Mesothelial cell of epicardium (in vitro differentiated cells): ENCODE measurements at regions not wholly inside any gene's neighbourhood (a gene's known extent, or its start where the extent isn't known, plus 50 kb on each side); places are given as distances from the start of the nearest gene placed in this dataset.

Source experiments
- DNase-seq, 2 experiments: peaks; one replicate each; pipeline ENCODE4 v3.0.0; 2021; ENCODE audit warnings: low spot score in 2 of 2; ENCODE audit not compliant: unreplicated experiment in 2 of 2
- H3K27ac Mint-ChIP-seq: 2 replicates; pipeline ENCODE4 v1.8.0; 2021; ENCODE audit warnings: mixed read lengths
- H3K27me3 Mint-ChIP-seq: 2 replicates; pipeline ENCODE4 v1.8.0; 2021; ENCODE audit warnings: low read depth, mixed read lengths
- H3K36me3 Mint-ChIP-seq: 2 replicates; pipeline ENCODE4 v1.8.0; 2021; ENCODE audit warnings: mixed read lengths
- H3K4me1 Mint-ChIP-seq: 2 replicates; pipeline ENCODE4 v1.8.0; 2021; ENCODE audit warnings: mixed read lengths
- H3K4me3 Mint-ChIP-seq: 2 replicates; pipeline ENCODE4 v1.8.0; 2021; ENCODE audit warnings: mild to moderate bottlenecking, moderate library complexity, mixed read lengths
- H3K9me3 Mint-ChIP-seq: 2 replicates; pipeline ENCODE4 v1.8.0; 2021; ENCODE audit warnings: mixed read lengths
- TF ChIP-seq, protein P1 (sequence below): fragments of 200-600 bp; sonication (generic); IDR thresholded peaks from one replicate; pipeline ENCODE4 v1.5.0; 2021; ENCODE audit warnings: antibody characterized with exemption; ENCODE audit not compliant: unreplicated experiment

DNA sequence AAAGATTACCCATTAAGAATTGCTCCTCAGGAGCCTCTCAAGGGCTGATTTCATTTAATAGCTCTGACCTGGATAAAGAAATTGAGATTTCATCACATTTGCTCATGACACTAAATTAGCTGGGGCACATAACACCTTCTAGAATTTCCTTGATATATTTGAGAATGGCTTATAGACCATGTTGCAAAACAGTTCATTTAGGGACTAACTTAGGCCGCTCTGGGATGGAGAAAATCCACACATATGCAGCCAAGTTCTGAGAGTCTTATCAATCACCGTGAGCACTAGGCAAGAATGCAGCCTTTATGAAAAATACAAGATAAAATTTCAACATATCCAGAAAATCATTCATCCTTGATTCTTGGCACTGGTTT, 91.0 kb upstream of the MCHR2 start:
- DNase-seq, result no peak
- H3K4me1 Mint-ChIP-seq, result peaks cover 22% of the 10 kb centered on the region
- peaks cover 5% of the 10 kb centered on the region for H3K9me3 Mint-ChIP-seq
- peak overlapping the region; percentile 49 for H3K27ac Mint-ChIP-seq
- TF ChIP-seq, protein P1, sequence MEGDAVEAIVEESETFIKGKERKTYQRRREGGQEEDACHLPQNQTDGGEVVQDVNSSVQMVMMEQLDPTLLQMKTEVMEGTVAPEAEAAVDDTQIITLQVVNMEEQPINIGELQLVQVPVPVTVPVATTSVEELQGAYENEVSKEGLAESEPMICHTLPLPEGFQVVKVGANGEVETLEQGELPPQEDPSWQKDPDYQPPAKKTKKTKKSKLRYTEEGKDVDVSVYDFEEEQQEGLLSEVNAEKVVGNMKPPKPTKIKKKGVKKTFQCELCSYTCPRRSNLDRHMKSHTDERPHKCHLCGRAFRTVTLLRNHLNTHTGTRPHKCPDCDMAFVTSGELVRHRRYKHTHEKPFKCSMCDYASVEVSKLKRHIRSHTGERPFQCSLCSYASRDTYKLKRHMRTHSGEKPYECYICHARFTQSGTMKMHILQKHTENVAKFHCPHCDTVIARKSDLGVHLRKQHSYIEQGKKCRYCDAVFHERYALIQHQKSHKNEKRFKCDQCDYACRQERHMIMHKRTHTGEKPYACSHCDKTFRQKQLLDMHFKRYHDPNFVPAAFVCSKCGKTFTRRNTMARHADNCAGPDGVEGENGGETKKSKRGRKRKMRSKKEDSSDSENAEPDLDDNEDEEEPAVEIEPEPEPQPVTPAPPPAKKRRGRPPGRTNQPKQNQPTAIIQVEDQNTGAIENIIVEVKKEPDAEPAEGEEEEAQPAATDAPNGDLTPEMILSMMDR, result no peak
- H3K36me3 Mint-ChIP-seq, result no peaks in the 10 kb centered on the region
- H3K4me3 Mint-ChIP-seq, result no peak overlapping the region
- H3K27me3 Mint-ChIP-seq, result no peaks in the 10 kb centered on the region

GRCh38 chr6:100084316-100084990, 90.4 kb upstream of the MCHR2 start:
- no peaks in the 10 kb centered on the region for H3K36me3 Mint-ChIP-seq
- DNase-seq, result no peak

GRCh38 chr6:100078509-100078908, 84.5 kb upstream of the MCHR2 start:
- TF ChIP-seq, protein P1, result no peak
- Mint-ChIP-seq H3K9me3 (no peaks in the 10 kb centered on the region), H3K27me3 (peaks cover 29% of the 10 kb centered on the region), H3K4me3 (no peak overlapping the region), H3K4me1 (no peaks in the 10 kb centered on the region), H3K36me3 (no peaks in the 10 kb centered on the region), H3K27ac (no peak overlapping the region)
- no peak for DNase-seq

More at GRCh38 chr6:100084316-100084990, 90.4 kb upstream of the MCHR2 start:
- H3K27ac Mint-ChIP-seq, result peak overlapping the region; percentile 49
- H3K4me1 Mint-ChIP-seq, result peaks cover 22% of the 10 kb centered on the region
- no peaks in the 10 kb centered on the region for H3K27me3 Mint-ChIP-seq
- TF ChIP-seq, protein P1, result no peak
- H3K4me3 Mint-ChIP-seq, result no peak overlapping the region
- H3K9me3 Mint-ChIP-seq, result peaks cover 5% of the 10 kb centered on the region

GRCh38 chr6:100065348-100065747, 71.3 kb upstream of the MCHR2 start:
- Mint-ChIP-seq H3K4me1 (no peaks in the 10 kb centered on the region), H3K9me3 (peaks cover 20% of the 10 kb centered on the region), H3K27me3 (peaks cover 6% of the 10 kb centered on the region), H3K36me3 (no peaks in the 10 kb centered on the region), H3K4me3 (no peak overlapping the region), H3K27ac (no peak overlapping the region)
- TF ChIP-seq, protein P1, result no peak
- no peak for DNase-seq

- H3K9me3 Mint-ChIP-seq, result peaks cover 10% of the 10 kb centered on the region
- DNase-seq, result no peak
- H3K27me3 Mint-ChIP-seq, result peaks cover 12% of the 10 kb centered on the region
- TF ChIP-seq, protein P1, result no peak
- H3K4me3 Mint-ChIP-seq, result no peak overlapping the region
- no peaks in the 10 kb centered on the region for H3K36me3 Mint-ChIP-seq
- H3K4me1 Mint-ChIP-seq, result no peaks in the 10 kb centered on the region
- H3K27ac Mint-ChIP-seq, result no peak overlapping the region
Observed at GRCh38 chr6:100062621-100063020, 68.6 kb upstream of the MCHR2 start.

DNA sequence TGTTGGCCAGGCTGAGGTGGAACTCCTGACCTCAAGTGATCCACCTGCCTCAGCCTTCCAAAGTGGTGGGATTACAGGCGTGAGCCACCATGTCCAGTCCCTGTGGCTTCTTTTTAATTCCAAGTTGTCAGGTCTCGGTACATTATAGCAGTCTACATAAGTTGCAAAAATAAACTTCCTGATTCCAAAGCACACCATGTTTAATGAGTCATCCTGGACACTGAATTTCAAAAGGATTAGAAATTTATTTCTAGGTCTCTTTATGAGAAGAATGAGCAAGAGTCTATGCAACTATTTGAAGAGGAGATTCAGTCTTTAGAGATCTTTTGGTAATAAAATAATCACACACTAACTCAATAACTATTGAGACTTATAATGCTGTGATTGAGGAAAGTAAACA, 63.9 kb upstream of the MCHR2 start:
- Mint-ChIP-seq H3K27me3 (peaks cover 13% of the 10 kb centered on the region), H3K27ac (no peak overlapping the region), H3K4me1 (no peaks in the 10 kb centered on the region), H3K9me3 (peaks cover 15% of the 10 kb centered on the region), H3K36me3 (no peaks in the 10 kb centered on the region), H3K4me3 (no peak overlapping the region)
- DNase-seq, result no peak
- TF ChIP-seq, protein P1, result no peak
